ENCODE measurements at regions not wholly inside any gene's neighbourhood (a gene's known extent, or its start where the extent isn't known, plus 50 kb on each side); places are given as distances from the start of the nearest gene placed in this dataset.

DNA sequence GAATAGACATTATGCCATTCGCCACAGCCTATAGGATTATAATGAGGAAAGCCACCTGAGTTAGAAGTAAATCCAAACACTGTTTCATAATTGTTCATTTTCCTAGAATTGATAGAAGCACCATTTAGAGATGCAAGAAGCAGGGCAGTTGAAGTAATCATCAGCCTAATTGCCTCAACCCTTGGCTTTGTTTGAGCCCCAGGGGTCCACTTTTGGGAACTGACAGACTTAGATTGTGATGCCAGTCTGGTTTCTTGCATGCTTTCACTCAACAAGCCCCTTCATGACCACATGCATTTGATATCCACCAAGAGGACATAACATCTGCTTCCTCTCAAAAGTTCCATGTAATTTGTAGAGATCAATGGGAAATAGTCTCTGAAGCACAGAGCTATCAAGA lies 97.2 kb upstream of the COL8A1 start:
- no peak for DNase-seq

- no peak for DNase-seq
Observed at GRCh38 chr3:99537416-99537815, 101.0 kb upstream of the COL8A1 start.

DNA sequence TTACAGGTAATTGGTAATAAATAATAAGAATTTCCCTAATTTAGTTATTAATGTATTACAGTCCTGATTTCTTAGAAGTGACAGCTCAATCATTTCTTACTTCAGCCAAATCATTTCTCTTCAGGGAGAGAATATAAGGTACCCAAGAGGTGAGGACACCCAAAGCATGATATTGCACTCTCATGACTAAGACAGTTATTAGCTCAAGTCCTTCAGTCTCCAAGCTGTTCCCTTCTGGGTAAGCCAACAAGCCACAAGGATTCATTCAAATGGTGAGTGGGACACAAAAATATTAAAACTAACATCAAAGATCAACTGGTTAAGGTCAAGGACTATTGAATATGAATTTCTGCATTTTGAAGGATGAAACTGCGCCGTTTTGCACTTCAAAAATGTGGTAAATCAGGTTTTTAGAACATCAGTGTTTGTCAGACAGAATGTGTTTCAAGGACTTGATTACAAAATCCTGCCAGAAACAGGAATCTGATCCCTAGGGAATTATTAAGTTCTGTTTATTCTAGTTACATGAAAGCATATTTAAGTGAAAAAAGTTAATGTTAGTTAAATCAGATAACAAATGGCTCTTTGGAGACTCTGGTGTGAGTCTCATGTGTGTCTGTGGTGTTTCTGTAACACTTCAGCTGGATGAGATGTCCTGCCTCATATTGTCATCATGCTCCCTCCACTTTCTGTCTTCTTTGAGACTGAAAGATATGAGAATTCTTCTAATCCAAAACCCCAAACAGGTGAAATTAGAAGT lies 101.7 kb upstream of the COL8A1 start:
- no peak for DNase-seq

DNA sequence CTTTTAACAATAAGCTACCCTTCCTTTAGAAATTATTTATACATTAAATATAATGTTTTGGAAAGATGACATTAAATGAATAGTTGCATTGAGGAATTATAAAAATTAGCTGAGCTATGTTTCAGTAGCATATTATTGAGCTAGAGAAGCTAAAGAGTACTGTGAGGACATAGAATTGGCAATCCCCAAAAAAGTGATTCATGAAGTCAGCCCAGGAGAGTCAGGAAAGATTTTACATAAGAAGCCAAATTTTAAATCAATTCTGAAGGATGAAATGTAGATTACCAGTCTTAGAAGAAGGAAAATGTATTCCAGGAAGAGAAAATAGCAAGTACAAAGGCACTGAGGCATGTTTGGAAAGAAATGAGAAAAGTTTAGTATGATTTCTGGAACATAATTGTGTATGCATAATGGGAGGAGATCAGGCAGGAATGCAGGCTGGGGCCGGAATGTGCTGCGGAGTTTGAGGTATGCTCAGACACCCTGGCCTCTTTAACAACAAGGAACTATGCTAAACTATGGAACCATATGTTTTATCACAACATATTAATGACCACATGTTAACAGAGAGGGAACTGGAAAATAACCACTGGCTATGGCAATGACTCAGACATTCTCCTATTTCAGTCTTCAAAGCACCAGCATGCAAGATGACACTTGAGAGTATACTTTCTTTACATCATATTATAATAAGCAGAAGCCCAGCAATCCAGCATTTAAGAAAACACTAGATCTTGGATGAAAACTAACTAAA lies 103.3 kb upstream of the COL8A1 start:
- DNase-seq, result no peak

DNA sequence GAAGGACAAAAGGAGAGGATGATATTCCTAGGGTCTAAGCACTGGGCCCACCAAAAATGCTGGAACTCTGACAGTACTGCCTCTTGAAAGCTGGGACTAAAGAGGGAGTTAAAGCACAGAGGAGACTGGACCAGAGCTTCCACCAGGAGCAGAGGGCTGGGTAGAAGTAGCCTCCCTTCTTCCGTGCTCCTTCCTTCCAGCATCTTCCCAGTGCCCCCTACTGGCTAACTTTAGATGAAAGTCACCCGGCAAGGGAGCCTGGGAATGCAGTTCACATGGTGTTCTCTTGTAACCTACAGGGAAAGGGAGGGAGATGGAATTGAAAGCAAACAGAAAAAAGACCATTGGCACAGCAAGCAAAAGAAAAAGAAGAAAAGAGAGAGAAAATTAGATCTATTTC lies 106.1 kb upstream of the COL8A1 start:
- DNase-seq, result no peak

GRCh38 chr3:99529265-99529664 lies 109.1 kb upstream of the COL8A1 start:
- DNase-seq, result no peak

GRCh38 chr3:99526921-99527320 lies 111.5 kb upstream of the COL8A1 start:
- no peak for DNase-seq

GRCh38 chr3:99524559-99524958 lies 113.8 kb upstream of the COL8A1 start:
- no peak for DNase-seq

GRCh38 chr3:99523431-99524127 lies 114.8 kb upstream of the COL8A1 start:
- no peak for DNase-seq

DNA sequence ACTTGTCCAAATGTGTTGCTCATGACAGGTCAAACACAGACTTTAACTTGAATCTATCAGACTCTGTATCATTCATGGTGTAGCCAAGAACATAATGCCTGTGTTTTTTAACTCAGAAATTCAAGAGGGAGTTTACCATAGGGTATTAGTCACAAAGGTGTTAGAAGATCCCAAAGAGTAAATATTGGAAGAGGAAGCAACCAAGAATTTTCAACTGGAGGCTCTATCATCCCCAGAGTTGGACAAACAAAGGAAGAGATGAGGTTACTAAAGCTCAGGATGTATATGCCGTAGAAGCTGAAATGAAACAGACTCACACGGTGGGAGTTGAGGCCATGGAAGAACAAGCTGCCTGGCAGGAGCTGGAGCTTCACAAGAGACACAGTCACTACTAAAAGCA lies 116.2 kb upstream of the COL8A1 start:
- no peak for DNase-seq

DNA sequence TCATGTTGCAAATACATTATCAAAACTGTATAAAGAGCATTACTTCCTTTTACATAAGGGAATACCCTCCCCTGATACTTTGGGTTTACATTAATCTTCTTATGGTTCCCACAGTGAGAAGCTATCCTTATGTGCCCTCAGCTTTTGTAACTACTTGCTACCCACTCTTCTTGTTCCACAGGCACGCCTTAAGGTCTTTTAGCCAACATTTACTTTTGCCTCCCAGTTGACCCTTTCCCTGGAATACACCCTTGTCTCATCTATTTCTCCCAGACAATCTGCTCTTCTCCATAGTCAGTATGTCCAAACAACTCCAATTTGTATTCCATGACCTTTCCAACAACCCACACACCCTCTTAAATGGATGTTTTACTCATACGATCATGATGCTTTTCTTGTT lies 116.8 kb upstream of the COL8A1 start:
- no peak for DNase-seq

GRCh38 chr3:99520513-99520912 lies 117.9 kb upstream of the COL8A1 start:
- DNase-seq, result no peak

DNA sequence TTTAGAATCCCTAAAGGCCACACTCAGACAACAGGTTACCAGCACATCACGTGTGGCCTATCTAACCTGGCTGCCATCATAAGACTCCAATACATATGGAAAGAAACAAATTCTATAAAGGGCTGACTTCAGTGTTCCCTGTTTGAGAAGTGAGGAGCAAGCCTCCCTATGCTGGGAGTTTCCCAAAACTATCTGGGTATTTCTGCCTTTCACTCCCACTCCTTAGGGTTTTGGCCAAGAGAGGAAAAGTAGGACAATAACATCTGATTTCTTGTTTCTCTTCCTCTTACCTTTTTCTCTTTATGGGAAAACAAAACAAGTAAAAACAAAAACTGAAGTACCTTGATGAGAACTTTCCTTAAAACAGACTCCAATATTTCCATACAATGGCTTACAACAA lies 121.5 kb upstream of the COL8A1 start:
- DNase-seq, result no peak

DNA sequence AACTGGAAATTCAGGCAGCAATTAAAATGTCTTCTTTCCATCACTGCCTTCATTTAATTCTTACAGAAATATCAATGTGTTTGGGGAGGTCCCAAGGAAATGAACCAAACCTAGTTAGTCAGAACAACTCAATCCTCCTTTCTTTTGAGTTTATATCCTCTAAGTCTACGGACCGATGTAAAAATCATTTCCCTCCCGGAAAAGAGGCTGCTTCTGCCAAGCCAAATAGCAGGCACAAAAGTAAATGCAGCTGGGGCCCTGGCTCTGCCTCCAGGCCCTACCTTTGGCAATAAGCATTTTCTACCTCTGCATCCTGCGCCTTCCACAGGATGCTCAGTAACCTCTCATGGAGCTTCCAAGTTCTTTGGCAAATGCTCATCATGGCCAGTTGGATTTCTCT lies 122.5 kb upstream of the COL8A1 start:
- no peak for DNase-seq

DNA sequence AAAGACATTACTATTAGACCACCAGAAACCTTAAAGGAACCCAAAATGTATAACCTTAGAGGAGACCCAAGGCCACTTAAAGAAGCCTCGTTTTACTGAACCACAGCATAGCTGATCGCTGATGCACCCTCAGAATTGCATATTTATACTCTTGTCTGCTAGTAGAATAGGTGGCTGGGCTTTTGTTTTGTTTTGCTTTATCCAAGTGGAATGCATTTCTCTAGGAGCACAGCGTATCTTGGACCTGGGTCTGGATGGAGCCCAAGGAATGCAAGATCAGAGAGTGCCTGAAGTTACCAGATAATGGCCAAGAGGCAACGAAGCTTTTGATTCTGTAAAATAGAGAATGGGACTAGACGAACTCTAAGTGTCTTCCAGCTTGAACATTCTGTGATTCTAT lies 129.2 kb upstream of the COL8A1 start:
- DNase-seq, result no peak

DNA sequence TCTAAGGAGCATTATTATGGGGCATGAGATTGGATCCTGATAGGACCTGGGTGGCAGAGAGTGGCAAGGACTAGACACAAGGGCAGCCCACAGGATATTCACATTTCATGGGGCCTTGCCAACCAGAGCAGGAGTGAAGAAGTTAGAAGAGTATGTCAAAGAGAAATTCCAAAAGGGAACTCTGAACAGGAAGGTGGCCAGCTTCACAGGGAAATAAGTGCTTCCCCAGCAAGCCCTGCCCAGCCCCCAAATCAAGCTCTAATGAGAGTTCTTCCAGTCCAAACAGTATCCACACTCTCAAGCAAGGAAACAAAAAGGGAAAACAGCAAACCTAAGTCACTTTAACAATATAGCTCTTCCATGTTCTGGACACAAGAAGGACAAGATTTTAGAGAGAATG lies 130.2 kb upstream of the COL8A1 start:
- DNase-seq, result no peak

DNA sequence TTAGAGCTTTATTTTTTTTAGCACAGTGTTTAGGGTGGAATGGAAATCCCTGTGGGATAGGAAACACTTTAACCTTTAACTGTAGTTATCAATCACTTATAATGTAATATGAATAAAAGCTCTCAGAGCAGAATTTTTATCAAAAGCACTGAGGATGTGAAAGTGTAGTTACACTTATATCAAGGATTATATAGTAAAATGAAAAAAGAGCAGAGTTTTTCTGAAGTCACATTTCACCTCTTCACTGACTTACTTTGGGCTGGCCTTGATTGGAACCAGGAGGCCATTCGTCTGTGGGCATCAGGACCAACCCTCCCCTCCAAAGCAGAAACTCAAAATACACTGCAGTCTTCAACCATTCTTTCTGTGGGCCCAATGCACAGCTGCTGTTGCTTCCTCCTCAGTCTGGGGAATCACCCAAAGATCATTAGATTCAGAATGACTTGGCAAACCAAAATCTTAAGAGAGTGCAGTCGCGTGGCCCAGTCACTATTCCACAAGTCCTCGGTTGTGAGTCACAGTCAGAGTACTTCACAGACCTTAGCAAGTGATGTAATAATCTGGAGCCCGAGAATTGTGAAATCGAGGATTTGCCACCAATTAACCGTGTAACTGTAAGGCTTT lies 132.6 kb upstream of the COL8A1 start:
- DNase-seq, result peak; percentile 67

- no peak for DNase-seq
Observed at GRCh38 chr3:99505200-99505599, 133.2 kb upstream of the COL8A1 start.

GRCh38 chr3:99504258-99504657 lies 134.1 kb upstream of the COL8A1 start:
- no peak for DNase-seq

GRCh38 chr3:99503350-99503749 lies 135.0 kb upstream of the COL8A1 start:
- no peak for DNase-seq

DNA sequence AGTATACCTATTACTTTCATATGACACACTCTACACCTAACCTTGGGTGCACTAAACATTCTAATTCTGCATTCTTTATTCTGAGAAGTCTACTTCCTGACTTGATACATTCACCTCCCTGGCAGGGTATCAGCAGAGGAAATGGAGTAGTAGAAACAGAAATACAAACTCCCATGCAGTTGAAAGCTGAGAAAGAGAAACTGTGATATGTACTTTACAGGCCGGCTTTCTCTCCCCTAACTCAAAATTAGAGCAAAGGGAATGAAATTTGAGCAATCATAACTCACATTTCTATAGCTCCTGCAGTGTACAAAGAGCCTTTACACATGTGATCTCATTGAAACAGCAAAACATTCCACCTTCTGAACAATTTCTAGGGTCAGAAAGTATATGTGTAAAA lies 135.5 kb upstream of the COL8A1 start:
- DNase-seq, result no peak

DNA sequence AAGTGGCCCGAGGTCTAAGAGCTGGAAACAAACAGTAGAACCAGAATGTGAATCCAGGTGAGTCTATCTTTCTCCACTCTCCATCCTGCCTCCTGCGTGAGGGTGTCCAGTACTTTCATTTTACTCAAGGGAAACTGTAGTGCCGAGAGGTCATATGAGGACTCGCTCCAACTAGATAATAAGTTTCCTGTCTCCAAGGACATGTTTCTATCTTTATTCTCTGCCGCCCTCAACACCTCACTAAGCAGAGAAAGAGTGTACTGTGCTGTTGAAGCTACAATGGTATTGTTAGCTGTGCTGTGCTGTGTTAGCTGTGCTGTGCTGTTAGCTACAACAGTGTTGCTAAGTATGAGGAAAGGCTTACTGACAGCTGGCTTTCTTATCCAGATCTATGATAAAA lies 137.9 kb upstream of the COL8A1 start:
- no peak for DNase-seq

All from CD4-positive, alpha-beta T cell treated with Interleukin-15 for 1 hour (primary cell).